GM19397 (cell line): ENCODE measurements at regions not wholly inside any gene's neighbourhood (a gene's known extent, or its start where the extent isn't known, plus 50 kb on each side); places are given as distances from the start of the nearest gene placed in this dataset.
"Not testable (repeated sequence)": the region's sequence is repeated elsewhere in the genome, so short reads cannot be mapped to it uniquely, and the experiment has no call there.

Source experiments
- ATAC-seq: cut with Tn5 transposase; IDR thresholded peaks from one replicate; pipeline ENCODE4 v1.9.1; 2021; ENCODE audit warnings: mild to moderate bottlenecking, moderate library complexity; ENCODE audit not compliant: unreplicated experiment

DNA sequence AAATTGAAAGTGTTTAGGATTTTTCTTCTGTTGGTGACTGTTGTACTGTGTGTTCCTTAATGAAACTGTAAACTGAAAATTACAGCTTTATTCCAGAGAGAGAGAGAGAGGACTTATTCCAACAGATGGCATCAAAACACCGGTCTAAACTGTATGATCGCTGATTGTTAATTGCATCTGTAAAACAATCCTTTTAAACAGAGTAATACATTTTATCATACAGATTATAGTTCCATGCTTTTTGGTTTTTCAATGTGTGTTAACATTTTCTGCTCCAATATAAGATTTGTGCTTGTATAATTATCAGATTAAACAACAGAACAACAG, 289.7 kb upstream of the DNAJC19 start:
- no peak for ATAC-seq

DNA sequence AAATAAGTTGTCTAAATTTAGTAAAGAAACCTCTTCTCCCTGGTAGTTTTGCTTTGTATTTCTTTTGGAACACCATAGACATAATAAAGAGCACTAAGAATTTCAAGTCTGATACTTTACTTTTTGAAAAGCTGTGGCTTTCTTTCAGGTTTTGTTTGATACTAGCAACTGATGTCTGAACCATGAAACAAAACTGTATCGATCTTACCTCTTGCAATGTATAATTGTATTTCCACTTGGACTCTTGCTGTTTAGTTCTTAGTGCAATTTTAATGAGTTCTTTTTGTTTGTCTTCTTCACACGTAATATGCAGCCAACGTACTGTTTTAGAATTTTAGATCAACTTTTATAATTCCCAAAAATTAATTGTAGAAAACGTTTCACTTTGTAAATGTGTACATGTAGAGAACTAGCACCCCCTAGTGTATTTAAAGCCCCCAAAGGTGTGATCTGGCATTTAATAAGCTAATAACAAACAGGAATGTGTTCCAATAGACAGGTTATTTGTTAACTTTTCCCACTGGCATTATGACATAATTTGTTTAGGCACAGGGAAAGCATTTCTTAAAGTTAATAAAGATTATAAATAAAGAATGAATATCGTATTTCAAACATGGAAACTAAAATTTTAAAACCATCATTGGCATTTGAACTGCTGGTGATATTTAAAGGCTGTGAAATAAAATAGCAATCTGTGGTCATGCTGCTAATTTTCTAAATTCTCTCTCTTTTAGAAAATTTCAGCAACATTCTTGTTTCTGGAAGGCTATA, 289.1 kb upstream of the DNAJC19 start:
- no peak for ATAC-seq

DNA sequence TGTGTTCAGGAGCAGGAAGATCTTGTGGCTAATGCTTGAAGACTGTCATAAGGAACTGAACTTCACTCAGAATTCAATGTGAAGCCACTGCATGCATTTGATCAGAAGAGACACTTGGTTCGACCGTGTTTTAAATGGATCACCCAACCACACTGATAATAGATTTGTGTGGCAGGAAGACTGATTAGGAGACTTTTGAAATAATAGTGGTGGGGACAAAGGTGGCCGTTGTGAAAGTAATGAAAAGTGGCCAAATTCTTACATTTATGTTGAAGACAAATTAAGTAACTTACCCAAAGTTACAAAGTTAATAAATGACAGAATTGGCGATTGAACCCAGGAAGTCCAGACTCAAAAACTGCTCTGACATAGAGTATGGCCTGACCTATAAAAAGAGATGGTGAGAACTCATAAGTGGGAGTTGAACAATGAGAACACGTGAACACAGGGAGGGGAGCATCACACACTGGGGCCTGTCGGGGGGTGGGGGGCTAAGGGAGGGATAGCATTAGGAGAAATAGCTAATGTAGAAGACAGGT, 286.9 kb upstream of the DNAJC19 start:
- no peak for ATAC-seq

DNA sequence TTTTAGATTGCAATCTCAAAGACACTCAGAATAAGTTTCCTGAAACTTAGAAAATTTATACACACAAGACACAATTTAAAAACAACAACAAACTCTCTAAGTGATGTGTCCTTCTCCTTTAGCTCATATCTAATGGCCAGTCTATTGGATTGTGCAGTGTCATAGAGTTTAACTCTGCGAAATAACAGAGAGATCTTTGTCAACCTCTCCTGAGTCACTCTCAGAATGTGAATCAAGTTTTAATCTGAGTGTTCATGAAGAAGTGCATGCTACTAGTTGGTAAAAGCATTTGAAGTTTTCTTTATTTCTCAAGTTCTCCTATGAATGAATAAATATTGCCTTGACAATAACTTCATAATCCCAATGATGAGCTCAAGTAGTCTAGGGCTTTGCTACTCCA, 284.5 kb upstream of the DNAJC19 start:
- ATAC-seq, result no peak

DNA sequence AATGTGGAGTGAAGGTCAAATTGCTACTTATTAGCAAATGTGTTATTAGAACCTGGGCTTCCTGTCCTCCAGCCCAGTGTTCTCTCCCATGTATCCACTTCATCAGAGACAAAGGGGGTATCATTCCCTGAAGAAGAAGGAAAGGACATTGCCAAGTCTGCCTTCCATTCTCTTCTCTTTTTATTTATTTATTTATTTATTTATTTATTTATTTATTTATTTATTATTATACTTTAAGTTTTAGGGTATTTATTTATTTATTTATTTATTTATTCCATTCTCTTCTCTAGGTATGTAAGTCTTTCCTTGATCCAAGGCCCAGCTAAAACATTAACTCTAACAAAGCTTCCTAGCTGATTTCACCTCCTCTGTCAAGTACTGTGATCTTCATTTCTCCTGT, 277.8 kb upstream of the DNAJC19 start:
- ATAC-seq, result no peak

DNA sequence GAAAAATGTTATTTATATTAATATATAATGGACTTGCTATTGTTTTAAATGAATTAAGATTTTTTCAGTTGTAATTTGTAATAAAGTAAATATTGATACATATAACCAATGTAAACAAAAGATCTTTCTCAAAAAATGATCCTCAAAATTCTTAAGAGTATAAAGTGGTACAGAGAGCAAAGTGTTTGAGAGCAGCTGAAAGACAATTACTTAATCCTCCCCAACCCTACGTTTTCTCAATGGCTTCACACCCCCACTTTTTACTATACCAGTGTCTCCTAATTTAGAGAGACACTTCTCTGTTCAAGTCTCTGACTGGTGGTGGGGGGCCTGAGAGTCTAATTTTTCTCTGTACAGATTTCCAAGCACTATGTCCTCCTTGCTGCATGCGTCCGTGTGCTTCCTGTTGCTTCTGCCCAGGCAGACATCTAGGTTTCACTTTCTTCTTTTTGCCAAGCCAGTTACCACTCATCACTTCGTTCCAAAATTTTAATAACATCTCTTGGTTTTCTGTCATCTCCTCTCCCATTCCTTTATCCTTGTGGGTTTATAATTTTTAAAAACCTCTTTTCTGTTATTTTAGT, 276.3 kb upstream of the DNAJC19 start:
- ATAC-seq, result peak; percentile 83

DNA sequence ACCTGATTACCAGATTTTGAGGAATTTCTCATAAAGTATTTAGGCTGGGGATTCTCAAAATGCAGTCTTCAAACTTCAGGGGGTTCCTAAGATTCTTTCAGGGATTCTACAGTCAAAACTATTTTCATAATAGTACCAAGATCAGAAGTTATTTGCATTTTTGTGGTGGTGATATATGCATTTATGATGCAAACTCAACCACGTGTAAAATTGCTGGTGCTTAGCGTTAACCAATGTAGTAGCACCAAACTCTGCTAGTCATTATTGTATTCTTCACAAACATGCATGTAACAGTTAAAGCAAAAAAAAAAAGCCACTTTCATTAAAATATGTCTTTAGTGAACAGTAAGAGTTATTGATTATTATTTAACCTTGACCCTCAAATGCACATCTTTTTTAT, 274.9 kb upstream of the DNAJC19 start:
- no peak for ATAC-seq

DNA sequence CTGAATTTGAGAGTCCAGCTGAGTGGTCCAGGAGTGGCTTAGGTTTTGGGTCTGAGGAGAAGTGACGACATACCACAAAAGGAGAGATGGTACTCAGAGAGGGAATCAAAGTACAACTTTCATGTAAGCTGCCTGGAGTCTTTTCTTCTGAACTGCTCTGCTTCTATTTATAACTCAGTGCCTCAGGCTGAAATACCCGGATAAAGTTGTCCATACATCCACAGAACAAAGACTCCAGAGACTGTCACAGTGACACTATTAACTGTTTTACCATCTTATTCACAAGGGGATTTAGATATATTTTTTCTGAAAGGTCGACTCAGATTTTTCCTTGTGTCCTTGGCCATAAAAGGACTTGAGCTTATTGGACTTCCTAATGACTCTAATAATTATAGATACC, 264.3 kb upstream of the DNAJC19 start:
- ATAC-seq, result no peak

DNA sequence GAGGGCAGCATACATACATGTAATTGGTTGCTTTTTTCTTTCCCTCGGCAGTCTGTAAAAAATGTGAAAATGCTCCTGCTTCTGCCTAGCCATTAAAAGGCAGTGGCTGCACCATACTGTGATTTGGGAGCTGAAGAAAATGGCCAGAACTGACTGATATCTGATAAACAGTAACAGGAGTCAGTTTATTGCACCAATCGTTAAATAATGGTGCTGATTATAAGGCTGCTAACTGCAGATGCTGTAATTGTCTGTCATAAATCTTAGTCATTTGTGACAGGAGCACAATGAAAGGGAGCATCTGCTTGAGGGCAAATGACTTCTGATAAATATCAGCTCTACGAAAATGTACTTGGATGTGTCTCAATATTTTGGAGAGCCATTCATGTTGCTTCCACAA, 263.1 kb upstream of the DNAJC19 start:
- no peak for ATAC-seq

DNA sequence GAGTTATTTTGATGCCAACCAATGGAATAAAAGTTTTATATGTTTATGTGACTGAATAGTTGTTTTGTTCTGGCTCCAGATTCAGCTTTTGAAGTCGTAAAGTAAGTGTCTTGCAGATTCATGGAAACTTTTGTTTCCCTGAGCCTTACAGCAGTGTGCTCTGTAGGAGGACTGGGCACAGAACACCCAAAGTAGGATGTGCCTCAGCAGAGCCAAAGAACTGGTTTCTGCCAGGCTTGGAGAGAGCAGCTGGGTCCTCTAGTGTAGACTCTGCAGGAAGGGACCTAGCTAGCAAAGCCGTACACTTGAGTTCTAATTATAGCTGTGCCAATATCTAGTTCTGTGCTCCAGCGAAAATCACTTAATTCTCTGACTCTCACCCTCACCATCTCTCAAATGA, 261.2 kb upstream of the DNAJC19 start:
- no peak for ATAC-seq

DNA sequence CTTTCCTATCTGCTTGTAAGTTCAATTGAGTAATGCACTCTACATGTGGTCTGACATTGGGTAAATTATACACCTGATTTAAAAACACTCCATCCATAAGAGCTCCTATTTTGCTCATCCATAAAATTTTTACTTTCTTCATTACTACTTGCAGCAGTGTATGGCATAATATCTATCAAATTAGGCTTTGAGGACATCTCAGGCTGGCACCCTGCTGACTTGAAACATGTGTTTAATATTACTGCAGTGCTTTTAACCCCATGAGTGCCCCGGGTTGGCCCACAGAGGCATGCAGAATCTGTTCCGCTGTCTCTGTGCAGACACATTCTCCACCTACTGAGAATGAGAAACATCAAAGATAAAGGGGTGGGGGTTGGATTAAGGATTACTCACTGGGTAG, 249.9 kb upstream of the DNAJC19 start:
- ATAC-seq, result no peak

DNA sequence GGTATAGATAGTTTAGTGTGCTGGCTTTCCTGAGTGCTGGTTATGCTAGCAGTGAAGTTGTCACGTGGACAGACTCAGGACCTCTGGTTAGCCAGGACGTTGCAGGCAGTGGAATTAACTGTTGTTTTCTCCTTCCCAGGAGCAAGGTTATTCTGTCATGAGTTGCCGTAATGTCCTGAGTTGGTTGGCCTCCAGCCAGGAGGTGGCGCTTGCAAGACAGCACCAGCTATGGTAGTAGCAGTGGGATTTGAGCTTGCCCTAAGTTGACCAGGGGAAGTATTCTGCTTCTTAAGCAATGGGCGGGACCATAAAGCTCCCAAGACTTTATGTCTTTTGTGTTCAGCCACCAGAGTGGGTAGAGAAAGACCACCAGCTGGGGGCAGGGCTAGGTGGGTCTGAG, 240.7 kb upstream of the DNAJC19 start:
- ATAC-seq, result no peak

DNA sequence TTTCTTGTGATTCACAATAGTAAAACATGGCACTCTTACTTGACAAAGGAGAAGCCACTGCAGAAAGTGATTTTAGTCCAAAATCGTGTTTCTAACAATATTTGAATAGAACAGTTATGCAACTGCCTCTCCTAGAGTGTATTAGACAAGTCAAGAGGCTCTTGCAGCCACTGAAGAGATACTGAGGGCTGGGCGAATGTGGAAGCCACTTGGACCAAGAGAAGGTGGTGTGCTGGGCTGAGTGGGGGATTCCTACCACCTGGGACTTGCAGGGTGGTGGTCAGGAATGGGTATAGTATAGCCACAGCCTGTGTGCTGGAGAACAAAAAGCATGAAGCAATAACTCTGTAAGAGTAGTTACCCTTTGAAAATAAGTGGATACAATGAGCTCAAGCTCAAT, 223.8 kb upstream of the DNAJC19 start:
- no peak for ATAC-seq

DNA sequence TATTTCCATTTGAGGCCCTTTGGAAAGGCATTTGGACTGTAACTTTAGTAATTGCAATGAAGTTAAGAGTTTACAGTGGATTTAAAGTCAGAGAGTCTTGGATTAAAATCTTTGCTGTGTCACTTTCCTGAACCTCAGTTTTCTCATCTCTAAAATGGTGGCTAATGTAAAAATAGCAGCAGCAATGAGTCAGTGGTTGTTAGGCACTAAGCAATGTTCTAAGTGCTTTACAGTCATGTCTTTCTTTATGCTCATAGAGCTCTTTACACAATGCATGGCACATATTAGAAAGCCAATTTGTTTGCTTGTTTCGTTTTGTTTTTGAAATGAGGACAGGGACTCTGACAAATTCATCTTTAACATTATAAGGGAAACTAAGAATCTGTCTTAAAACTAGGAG, 222.7 kb upstream of the DNAJC19 start:
- ATAC-seq, result no peak

DNA sequence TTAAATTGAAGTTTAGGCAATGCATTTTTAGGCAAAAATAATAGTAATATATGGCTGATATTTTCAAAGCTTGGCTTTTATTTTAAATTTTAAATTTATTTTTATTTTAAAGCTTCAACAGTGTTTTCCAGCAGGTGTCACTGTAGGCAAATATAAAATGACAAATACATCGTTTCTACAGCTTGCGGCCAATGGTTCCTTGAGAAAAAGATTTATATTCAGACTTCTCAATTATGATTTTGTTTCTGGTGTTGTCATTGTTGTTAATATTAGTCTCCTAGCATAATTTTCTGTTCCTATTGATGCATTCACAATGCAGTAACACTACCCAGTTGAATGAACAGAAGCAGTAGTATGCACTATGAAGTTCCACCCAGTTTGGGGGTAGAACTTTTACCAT, 220.7 kb upstream of the DNAJC19 start:
- ATAC-seq, result no peak

DNA sequence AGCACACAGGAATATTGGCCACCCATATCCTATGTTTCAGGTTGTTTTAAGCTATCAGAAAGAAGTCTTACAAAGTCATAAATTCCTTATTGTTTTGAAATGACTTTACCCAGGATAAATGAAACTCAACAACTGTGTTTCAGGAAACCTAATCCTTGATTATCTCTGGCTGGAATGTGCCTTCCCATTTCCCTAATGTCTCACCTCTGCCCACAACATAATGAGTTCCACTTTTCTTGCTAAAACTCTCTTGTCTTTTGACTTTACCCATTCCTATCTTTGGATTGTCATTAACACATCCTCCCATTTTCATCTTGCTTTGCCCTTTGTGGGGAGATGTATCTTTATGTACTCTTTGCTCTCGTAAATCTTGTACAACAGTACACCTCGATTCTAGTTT, 200.0 kb upstream of the DNAJC19 start:
- no peak for ATAC-seq

DNA sequence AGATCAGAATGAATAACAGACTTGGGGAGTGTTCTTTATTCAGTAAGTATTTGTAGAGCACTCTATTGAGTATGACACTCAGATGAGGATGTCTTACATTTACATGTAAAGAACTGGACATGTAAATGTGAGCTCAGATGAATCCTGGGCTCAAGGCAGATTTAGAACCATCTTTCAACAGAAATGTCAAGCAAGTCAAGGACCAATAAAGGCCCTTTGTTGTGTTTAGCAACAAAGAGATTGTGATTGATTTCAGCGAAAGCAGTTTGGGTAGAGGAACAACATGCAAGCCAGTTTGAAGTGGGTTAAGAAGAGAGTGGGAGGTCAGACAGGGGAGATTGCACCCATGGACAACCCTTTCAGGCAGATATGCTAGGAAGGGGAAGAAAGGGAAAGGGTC, 194.2 kb upstream of the DNAJC19 start:
- no peak for ATAC-seq

DNA sequence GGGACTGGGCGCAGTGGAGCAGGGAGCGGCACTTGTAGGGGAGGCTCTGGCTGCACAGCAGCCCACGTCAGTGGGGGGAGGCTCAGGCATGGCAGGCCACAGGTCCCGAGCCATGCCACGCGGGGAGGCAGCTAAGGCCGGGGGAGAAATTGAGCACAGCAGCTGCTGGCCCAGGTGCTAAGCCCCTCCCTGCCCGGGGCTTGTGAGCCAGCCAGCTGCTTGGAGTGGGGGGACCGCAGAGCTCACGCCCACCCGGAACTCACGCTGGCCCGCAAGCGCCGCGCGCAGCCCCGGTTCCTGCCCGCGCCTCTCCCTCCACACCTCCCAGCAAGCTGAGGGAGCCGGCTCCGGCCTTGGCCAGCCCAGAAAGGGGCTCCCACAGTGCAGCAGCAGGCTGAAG, 193.5 kb upstream of the DNAJC19 start:
- ATAC-seq, result not testable (repeated sequence)

DNA sequence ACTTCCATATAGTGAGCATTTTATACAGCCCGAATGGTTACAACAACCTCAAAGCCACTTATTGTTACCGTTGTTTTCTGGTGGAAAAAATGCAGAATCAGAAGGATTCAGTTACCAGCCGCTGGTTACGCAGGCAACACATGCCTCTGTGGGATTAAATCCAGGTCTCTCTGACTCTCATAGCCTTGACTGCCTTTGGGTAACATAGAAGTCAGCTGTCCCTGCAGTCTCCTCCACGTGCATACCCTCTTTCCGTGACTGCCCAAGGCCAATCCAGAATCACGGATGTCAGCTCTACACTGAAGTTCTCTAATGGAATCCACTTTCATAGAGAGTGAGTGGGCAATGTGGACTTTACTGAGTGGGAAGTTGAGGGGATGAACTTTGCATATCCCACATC, 189.5 kb upstream of the DNAJC19 start:
- no peak for ATAC-seq

DNA sequence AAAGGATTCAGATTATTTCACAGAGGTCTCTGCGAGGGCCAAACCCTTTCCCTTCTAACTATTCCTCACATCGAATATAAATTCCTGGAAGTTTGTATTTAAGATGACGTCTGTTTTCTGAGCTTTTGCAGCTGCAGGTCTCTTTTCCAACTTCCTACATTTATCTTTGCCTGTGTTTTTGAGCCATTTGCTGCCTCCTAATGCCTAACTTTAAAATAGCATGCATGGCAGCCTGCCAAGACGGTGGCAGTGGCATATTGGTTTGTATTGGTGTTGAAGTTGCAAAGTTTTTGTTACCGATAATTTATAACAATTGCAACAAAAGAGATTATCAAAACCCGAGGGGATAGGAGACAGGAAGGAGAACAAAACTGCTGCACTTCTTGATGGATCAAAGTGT, 187.1 kb upstream of the DNAJC19 start:
- ATAC-seq, result peak; percentile 53

DNA sequence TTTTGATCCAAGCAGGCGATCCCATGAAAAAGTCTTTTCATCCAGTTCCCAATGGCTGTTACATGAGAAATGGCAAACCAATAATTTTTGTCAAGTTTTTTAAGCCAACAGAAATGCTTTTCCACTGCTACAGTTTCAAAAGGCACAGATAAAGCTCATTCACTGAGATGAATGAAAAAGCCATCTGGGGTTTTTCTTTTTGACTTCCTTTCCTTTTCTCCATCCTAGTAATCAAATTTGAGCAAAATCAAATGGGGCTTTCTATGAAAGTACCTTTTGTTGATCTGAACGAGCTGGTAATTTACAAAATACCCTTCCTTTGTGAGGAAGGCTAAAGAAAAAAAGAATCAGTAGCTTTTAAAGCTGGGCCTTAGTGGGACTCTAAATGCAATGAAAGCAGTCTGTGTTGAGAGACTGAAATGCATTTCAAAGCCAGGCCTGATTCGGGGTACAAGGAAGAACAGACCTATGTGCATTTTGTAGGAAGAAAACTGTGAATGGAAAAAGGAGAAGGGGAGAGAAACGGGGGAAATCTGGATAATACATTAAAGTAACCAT, 185.2 kb upstream of the DNAJC19 start:
- ATAC-seq, result no peak

DNA sequence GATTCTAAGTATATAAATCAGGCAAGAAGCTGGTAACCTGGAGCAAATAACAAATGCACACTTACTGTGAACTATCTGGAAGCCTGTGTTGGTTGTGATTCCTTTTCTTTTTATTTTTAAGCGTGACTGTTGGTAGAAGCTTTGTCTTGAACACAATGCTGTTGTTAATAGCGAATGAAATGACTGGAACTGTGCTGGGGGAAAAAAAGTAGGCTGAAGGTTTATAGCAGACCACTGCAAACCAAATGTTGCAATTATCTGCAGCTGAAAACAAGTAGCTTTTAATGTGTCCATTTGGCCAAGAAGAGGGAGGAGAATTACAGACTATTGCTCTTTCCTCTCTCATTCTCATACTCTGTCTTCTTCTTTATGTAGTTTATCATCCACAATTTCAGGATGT, 184.5 kb upstream of the DNAJC19 start:
- no peak for ATAC-seq

DNA sequence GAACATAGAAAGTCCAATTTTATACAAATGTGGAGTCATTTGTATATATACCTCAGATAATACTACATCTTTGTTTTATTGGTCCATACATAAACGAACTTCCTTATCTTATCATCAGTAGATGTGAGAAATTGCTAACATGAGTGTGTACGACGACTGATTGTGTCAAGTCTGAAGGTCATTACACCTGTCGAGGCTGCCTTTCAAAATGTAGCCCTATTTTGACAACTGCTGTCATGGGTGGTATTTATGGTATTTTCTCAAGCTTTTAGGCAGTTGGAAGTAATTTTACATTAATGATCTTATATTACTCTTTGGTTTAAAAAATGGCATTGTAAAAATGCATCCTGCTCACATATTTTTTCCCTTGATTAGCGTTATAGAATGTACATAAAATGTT, 183.7 kb upstream of the DNAJC19 start:
- no peak for ATAC-seq
